NCI-H187 treated with DMSO at 0.1 percent for 48 hours (cell line): ENCODE measurements at regions not wholly inside any gene's neighbourhood (a gene's known extent, or its start where the extent isn't known, plus 50 kb on each side); places are given as distances from the start of the nearest gene placed in this dataset.

Source experiments
- DNase-seq: peaks from one replicate; lab custom pipeline; 2025; lab: John Stamatoyannopoulos, UW

GRCh38 chr13:39159846-39160370 is 121.7 kb downstream of the NHLRC3 start:
- DNase-seq, result no peak

DNA sequence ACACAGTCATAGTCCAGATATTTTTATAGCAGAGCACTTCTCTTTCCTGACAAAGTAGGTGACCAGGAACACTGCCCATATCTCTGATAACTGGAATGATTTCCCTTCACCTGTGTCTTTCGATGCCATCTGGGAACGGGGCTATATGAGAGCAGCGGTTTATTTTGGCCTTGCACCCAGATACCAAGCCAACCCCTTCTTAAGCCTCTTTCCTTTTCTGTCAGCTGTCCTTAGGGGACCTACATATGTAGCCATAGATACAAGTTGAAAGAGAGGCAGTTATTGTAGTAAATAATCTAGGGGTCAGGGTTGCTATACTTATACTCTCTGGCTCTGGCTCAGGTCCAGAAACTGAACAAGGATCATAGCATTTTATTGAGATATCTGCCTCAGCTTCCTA is 128.8 kb downstream of the NHLRC3 start:
- no peak for DNase-seq

GRCh38 chr13:39170711-39171110 is 132.5 kb downstream of the NHLRC3 start:
- no peak for DNase-seq

- no peak for DNase-seq
These were observed 147.1 kb downstream of the NHLRC3 start for GRCh38 chr13:39185326-39185725.

DNA sequence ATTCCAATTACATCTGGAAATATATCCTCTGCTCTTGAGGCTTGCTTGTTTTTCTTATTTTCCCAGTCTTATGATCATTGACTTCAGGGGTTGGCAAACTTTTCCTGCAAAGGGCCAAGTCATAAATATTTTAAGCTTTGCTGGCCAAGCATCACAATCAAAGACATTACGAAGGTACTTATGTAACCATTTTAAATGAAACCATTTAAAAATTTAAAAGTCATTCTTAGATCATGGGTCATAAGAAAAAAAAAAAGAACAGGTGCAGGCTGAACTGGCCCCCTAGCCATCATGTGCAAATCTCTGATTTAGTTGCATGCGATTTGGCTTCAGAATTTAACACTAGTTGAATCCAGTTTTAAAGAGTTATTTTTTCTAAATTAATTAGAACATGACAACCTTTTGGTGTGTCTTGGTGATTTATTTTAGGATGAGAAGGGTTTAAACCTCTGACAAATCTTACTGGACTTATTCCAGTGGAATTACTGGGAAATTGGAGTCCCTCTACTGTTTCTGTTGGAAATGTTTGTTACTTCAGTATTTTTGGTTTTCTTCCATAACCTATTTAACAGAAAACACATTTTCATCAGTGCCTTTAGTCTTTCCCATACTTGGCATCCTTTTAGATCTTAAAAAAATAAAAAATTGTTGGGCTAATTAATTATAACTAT is 148.1 kb downstream of the NHLRC3 start:
- DNase-seq, result no peak

GRCh38 chr13:39189778-39190177 is 151.5 kb downstream of the NHLRC3 start:
- DNase-seq, result no peak

- DNase-seq, result no peak
These were observed 158.8 kb downstream of the NHLRC3 start for GRCh38 chr13:39196965-39197646.

- DNase-seq, result no peak
These were observed 159.4 kb downstream of the NHLRC3 start for GRCh38 chr13:39197647-39198007.

GRCh38 chr13:39200249-39200910 is 162.1 kb downstream of the NHLRC3 start:
- DNase-seq, result no peak

DNA sequence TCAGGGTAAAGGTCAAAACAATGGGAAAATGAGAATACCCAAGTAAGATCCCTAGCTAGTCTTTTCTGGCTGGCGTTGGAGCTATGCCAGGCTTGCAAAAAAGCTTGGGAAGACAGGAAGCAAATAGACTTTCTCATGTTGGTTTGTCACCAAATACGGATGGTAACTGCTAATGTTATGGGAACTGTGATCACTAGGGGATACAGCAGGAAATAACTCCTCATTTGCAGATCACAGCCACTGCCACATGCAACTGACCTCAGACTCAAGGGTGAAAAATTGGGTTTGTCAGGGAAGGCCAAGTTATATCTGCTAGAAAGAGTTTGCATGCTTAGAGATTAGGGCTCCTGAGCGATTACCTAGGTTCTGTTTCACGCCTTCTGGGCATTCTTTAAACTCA is 162.9 kb downstream of the NHLRC3 start:
- no peak for DNase-seq

DNA sequence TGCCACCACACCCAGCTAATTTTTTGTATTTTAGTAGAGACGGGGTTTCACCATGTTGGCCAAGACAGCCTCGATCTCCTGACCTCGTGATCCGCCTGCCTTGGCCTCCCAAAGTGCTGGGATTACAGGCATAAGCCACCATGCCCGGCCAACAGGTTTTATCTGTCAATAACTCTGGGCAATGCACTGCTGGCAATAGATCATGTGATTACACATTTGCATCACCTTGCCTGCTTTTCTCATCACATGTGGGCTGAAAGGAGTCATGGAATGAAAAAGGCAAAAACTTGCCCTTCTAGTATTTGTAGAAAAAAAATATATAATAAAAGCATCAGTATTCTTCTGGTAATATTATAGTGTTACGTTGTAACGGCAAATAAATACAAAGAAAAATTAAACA is 164.5 kb downstream of the NHLRC3 start:
- no peak for DNase-seq

DNA sequence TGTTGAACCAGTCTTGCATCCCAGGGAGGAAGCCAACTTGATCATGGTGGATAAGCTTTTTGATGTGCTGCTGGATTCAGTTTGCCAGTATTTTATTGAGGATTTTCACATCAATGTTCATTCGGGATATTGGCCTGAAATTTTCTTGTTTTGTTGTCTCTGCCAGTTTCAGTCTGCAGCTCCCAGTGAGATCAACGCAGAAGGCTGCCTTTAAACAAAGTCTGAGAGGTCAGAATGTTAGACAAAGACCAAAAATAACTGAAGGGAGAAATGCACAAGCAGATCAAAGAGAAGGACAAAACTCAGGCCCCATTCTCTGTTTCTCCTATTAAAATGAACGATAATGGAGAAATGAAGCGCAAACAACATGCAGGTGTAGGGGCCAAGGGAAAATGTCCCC is 170.4 kb downstream of the NHLRC3 start:
- DNase-seq, result no peak

DNA sequence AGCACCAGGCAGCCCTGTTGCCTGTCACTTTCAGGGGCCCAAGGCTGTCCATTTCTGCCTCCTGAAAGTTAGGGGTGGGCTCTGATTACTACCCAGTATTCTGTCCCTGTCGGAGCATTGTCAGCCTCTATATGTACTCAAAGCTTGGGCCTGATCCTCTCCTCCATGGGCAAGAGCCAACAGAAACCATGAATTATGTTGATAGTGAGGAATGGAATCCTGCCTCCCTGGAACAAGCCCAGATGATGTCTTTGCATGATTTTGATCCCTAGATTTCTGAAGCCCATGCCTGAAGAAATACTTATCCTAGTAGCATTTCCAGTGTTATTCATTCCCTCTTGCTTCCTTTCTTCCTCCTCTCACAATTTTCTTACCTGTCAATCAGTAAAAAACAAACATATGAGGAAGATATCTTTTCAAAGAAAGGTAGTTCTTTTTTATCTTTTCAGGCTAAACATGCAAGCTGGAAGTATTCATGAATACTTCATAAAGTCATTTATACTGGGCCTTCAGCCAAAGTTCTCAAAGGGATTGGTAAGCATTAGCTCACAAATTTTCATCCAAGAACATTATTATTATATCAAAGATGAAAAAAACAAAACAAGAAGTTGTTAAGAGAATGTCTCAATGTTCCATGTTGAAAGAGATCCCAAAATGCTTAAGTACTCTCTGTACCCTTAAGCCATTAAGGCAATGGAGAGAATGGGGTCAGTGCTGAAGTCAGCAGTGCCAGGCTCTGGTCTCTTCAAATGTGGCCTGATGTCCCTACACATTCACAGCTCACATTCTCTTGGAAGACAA is 171.7 kb downstream of the NHLRC3 start:
- DNase-seq, result no peak

DNA sequence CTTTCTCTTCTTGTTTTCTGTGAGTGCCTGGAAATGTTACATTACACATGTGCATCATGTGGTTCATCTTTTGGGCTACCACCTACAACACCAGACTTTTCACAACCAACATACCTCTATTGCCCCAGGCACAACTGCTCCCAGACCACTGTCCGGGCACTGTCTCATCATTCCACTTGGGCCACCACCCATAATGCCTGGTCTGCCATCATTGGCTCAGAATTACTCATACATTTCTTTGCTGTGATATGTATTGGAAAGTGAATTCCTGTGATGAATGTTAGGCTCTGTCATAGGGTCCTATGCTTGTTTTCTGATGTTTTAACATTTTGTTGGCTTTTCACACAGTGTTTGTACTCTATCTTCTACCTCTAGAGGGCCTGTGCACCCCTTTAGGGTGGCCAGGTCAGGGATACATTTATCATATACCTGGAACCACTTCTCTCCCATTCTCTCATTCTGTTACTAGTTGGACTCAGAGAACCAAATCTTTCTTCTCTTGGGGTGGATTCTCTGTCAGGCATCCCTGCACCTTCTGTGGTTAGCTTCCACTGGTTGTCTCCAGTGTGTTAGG is 172.8 kb downstream of the NHLRC3 start:
- no peak for DNase-seq

DNA sequence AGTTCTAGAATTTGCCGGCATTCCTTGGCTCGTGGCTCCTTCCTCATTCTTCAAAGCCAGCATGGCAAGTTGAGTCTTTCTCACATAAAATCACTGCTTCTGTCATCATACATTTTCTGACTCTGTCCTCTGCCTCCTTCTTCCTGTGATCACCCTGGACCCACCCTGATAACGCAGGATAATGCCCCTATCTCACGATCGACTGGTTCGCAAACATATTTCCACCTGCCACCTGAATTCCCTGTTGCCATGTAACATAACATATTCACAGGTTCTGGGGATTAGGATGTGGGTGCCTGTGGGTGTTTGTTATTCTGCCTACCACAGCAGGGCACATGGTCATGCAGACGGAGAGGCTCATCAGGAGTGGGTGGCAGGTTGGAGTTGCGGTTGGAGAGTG is 177.7 kb downstream of the NHLRC3 start:
- DNase-seq, result no peak

DNA sequence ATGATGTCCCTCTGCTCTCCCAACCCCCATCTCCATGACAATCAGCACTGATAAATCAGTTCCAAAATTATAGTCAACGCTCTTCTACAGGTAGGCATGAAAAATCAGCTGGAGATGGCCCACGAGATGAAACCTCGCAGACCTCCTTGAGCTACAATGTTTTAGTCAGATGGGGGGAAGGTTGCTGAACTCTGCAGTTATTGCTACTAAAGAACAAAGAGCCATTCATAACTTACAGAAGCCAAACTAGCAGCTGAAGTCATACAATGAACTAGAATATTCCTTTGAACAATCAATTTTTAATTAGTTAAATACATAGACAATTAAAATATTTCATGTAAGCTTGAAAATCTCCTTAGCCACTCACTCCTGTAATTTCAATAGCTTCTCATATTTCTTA is 179.2 kb downstream of the NHLRC3 start:
- no peak for DNase-seq

GRCh38 chr13:39224671-39225240 is 186.5 kb downstream of the NHLRC3 start:
- no peak for DNase-seq

DNA sequence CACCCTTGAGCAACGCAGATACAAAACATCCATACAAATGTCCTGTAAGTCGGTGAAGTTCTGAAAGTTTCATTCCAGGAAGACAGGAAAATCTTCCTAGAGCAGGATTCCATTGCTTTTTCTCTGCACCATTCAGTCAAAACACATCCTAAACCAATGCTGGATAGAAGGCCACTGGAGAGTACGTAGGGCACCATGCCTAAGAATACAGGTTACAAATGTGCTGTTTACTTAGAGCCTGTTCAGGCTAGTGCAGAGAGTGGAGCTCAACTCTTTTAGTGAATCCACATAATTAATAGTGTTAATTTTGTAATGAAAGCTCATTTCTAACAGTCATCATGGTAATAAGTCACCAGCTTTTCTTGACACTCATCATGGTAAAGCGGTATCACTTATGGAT is 187.6 kb downstream of the NHLRC3 start:
- DNase-seq, result no peak

- no peak for DNase-seq
These were observed 188.1 kb downstream of the NHLRC3 start for GRCh38 chr13:39226359-39226758.

GRCh38 chr13:39232401-39232980 is 194.2 kb downstream of the NHLRC3 start:
- DNase-seq, result no peak

DNA sequence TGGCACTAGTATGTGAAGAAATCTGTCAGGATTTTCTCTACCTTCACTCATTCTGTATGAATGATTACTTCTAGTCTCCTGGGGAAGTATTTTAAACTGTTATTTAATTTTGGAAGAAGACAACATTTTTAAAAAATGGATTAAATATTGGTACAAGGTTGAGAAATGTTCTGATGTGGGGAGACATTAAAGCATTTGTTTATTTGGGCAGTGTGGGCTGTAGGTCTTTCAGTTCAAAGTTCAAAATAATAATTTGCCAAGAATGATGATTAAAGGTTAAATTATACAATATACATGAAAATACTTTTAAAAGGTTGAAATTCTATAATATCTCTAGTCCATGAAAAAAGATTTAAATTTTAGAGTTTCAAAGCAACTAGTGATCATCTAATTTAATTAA is 194.7 kb downstream of the NHLRC3 start:
- no peak for DNase-seq
